ENCODE measurements at regions not wholly inside any gene's neighbourhood (a gene's known extent, or its start where the extent isn't known, plus 50 kb on each side); places are given as distances from the start of the nearest gene placed in this dataset.
A peak's percentile ranks its signal among the peaks of the same experiment; 100 is the strongest.

DNA sequence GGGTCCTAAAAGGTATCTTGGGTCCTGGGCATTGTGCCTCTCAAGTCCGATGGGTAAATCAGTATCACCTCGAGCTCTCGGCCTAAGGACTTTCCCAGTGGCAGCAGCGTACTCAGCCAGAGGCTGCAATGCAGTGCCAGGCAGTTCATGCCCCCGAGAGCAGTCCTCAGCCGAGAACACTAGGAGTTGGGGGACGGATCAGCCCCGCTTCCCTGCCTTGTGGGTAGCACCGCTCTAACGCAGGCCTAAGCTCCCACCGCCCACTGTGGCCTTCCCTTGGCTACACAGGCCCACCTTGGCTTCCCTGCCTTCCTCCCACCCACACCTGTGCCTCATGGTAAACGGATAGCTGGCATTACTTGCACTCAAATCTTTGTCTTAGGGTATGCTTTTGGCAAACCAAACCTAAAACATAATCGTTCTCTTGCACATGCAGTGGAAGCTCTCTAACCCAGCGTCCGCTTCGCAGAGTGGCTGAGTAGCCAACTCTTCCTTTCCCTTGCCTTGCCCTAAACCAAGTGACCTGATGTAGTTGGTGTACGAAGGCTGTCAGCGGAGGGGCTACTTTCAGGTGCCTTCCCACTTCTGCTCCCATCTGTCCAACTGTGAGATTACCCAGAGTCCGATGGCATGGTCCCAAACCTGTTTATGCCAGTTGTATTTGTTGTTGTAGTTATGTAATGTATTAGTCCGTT is 73.2 kb upstream of the CHST15 start:
- no peak for ATAC-seq
- Mint-ChIP-seq H3K4me1 (0 out of 2 replicates have a peak, but pooled peaks cover 2% of the 10 kb centered on the region), H3K36me3 (no peaks in the 10 kb centered on the region), H3K27me3 (ENCODE audit: low read depth) (no peaks in the 10 kb centered on the region; the same call in 1 of the 2 replicates), H3K27ac (no peak overlapping the region), H3K4me3 (no peak overlapping the region), H3K9me3 (peaks cover 7% of the 10 kb centered on the region; the same call in 1 of the 2 replicates)
- ChIA-PET CTCF (interaction anchor here (0.9 kb wide), 1 partner anchor 41 kb away, joined by 3 read pairs; no protein-coding TSS in a partner anchor), POLR2A (no interaction called here)
- no peak for DNase-seq (ENCODE audit: low spot score)
- TF ChIP-seq, protein P1, sequence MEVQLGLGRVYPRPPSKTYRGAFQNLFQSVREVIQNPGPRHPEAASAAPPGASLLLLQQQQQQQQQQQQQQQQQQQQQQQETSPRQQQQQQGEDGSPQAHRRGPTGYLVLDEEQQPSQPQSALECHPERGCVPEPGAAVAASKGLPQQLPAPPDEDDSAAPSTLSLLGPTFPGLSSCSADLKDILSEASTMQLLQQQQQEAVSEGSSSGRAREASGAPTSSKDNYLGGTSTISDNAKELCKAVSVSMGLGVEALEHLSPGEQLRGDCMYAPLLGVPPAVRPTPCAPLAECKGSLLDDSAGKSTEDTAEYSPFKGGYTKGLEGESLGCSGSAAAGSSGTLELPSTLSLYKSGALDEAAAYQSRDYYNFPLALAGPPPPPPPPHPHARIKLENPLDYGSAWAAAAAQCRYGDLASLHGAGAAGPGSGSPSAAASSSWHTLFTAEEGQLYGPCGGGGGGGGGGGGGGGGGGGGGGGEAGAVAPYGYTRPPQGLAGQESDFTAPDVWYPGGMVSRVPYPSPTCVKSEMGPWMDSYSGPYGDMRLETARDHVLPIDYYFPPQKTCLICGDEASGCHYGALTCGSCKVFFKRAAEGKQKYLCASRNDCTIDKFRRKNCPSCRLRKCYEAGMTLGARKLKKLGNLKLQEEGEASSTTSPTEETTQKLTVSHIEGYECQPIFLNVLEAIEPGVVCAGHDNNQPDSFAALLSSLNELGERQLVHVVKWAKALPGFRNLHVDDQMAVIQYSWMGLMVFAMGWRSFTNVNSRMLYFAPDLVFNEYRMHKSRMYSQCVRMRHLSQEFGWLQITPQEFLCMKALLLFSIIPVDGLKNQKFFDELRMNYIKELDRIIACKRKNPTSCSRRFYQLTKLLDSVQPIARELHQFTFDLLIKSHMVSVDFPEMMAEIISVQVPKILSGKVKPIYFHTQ (CRISPR knock-in tag; IDR thresholded peaks at IDR 0.05) = no peak
- TF ChIP-seq NR3C1 (CRISPR knock-in tag; conservative IDR thresholded peaks at IDR 0.05; ENCODE audit: low read depth) (no peak), GABPB1 (CRISPR knock-in tag; IDR thresholded peaks at IDR 0.05) (no peak), PRRX2 (CRISPR knock-in tag; IDR thresholded peaks at IDR 0.05) (no peak), SMAD4 (CRISPR knock-in tag; IDR thresholded peaks at IDR 0.05) (no peak), MYBL2 (CRISPR knock-in tag; IDR thresholded peaks at IDR 0.05) (no peak)
- TF ChIP-seq, protein P2, sequence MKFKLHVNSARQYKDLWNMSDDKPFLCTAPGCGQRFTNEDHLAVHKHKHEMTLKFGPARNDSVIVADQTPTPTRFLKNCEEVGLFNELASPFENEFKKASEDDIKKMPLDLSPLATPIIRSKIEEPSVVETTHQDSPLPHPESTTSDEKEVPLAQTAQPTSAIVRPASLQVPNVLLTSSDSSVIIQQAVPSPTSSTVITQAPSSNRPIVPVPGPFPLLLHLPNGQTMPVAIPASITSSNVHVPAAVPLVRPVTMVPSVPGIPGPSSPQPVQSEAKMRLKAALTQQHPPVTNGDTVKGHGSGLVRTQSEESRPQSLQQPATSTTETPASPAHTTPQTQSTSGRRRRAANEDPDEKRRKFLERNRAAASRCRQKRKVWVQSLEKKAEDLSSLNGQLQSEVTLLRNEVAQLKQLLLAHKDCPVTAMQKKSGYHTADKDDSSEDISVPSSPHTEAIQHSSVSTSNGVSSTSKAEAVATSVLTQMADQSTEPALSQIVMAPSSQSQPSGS (CRISPR knock-in tag; IDR thresholded peaks at IDR 0.05; ENCODE audit: borderline replicate concordance, low read depth) = no peak
- TF ChIP-seq, protein P3, sequence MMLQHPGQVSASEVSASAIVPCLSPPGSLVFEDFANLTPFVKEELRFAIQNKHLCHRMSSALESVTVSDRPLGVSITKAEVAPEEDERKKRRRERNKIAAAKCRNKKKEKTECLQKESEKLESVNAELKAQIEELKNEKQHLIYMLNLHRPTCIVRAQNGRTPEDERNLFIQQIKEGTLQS (CRISPR knock-in tag; conservative IDR thresholded peaks at IDR 0.05) = no peak
- TF ChIP-seq, protein P4, sequence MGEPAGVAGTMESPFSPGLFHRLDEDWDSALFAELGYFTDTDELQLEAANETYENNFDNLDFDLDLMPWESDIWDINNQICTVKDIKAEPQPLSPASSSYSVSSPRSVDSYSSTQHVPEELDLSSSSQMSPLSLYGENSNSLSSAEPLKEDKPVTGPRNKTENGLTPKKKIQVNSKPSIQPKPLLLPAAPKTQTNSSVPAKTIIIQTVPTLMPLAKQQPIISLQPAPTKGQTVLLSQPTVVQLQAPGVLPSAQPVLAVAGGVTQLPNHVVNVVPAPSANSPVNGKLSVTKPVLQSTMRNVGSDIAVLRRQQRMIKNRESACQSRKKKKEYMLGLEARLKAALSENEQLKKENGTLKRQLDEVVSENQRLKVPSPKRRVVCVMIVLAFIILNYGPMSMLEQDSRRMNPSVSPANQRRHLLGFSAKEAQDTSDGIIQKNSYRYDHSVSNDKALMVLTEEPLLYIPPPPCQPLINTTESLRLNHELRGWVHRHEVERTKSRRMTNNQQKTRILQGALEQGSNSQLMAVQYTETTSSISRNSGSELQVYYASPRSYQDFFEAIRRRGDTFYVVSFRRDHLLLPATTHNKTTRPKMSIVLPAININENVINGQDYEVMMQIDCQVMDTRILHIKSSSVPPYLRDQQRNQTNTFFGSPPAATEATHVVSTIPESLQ (CRISPR knock-in tag; IDR thresholded peaks at IDR 0.05) = no peak

DNA sequence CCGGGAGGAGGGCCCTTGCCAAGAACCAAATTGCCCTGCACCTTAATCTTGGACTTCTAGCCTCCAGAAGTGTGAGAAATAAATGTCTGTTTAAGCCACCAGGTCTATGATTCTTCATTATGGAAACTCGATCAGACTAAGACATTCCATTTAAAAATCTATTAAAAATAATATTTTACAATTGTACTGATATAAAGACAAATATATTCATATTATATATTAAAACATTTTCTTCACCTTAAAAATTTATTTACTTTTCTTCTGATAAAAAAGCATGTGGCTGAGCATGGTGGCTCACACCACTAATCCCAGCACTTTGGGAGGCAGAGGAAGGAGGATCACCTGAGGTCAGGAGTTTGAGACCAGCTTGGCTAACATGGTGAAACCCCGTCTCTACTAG is 72.4 kb upstream of the CHST15 start:
- H3K27me3 Mint-ChIP-seq (ENCODE audit: low read depth) = peaks cover under 1% of the 10 kb centered on the region; the same call in 1 of the 2 replicates
- no peak overlapping the region for H3K27ac Mint-ChIP-seq
- ATAC-seq (no peak), DNase-seq (ENCODE audit: low spot score) (no peak)
- ChIA-PET POLR2A (no interaction called here), CTCF (interaction anchor here (0.9 kb wide), 1 partner anchor 40 kb away, joined by 3 read pairs; no protein-coding TSS in a partner anchor)
- no peak overlapping the region for H3K4me3 Mint-ChIP-seq
- peaks cover 5% of the 10 kb centered on the region; the same call in 1 of the 2 replicates for H3K4me1 Mint-ChIP-seq
- H3K9me3 Mint-ChIP-seq = peaks cover 7% of the 10 kb centered on the region; the same call in 1 of the 2 replicates
- peak; percentile 91 for TF ChIP-seq HMGA2 (CRISPR knock-in tag; IDR thresholded peaks at IDR 0.05)
- TF ChIP-seq TCF7 (CRISPR knock-in tag; IDR thresholded peaks at IDR 0.05; ENCODE audit: low read depth) = no peak
- no peak for TF ChIP-seq ZBTB21 (CRISPR knock-in tag; IDR thresholded peaks at IDR 0.05; ENCODE audit: borderline replicate concordance)
- no peak for TF ChIP-seq SP1 (CRISPR knock-in tag; conservative IDR thresholded peaks at IDR 0.05)
- no peak for TF ChIP-seq PRRX2 (CRISPR knock-in tag; IDR thresholded peaks at IDR 0.05)
- TF ChIP-seq, protein P1 (CRISPR knock-in tag; IDR thresholded peaks at IDR 0.05) = no peak
- TF ChIP-seq OVOL2 (CRISPR knock-in tag; IDR thresholded peaks at IDR 0.05; ENCODE audit: borderline replicate concordance) = no peak
- no peaks in the 10 kb centered on the region for H3K36me3 Mint-ChIP-seq

Data from WTC11 (cell line).